ENCODE measurements at regions not wholly inside any gene's neighbourhood (a gene's known extent, or its start where the extent isn't known, plus 50 kb on each side); places are given as distances from the start of the nearest gene placed in this dataset.

DNA sequence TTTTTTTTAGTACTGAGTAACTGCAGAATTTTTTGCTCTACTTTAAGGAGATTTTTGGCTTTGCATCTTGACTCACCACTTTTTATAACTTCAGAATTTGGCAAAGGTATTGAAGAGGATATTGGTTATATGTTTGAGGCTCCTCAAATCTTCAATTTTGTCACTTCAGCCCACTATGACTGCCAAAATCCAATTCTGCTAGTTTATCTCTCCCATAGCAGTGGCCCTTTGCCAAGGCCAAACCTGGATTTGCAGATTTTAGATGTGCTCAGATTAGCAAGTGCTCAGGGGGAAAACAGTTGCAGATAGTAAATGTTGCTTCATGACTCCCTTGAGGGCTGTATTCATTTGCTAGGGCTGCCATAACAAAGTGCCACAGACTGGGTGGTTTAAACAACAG is 427.5 kb downstream of the ADRA2A start:
- Histone ChIP-seq H3K9me3 (peaks cover 0 to 14% of the 10 kb centered on the region in 2 donors), H3K27me3 (no peaks in the 10 kb centered on the region), H3K27ac (no peak overlapping the region), H3K4me1 (no peaks in the 10 kb centered on the region), H3K36me3 (no peaks in the 10 kb centered on the region), H3K4me3 (no peak overlapping the region)
- ATAC-seq = no peak
- DNase-seq = no peak
- intact Hi-C loops (cut with DNase I) = no loop called here
- TF ChIP-seq, protein P1, sequence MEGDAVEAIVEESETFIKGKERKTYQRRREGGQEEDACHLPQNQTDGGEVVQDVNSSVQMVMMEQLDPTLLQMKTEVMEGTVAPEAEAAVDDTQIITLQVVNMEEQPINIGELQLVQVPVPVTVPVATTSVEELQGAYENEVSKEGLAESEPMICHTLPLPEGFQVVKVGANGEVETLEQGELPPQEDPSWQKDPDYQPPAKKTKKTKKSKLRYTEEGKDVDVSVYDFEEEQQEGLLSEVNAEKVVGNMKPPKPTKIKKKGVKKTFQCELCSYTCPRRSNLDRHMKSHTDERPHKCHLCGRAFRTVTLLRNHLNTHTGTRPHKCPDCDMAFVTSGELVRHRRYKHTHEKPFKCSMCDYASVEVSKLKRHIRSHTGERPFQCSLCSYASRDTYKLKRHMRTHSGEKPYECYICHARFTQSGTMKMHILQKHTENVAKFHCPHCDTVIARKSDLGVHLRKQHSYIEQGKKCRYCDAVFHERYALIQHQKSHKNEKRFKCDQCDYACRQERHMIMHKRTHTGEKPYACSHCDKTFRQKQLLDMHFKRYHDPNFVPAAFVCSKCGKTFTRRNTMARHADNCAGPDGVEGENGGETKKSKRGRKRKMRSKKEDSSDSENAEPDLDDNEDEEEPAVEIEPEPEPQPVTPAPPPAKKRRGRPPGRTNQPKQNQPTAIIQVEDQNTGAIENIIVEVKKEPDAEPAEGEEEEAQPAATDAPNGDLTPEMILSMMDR (IDR thresholded peaks at IDR 0.05) = no peak

DNA sequence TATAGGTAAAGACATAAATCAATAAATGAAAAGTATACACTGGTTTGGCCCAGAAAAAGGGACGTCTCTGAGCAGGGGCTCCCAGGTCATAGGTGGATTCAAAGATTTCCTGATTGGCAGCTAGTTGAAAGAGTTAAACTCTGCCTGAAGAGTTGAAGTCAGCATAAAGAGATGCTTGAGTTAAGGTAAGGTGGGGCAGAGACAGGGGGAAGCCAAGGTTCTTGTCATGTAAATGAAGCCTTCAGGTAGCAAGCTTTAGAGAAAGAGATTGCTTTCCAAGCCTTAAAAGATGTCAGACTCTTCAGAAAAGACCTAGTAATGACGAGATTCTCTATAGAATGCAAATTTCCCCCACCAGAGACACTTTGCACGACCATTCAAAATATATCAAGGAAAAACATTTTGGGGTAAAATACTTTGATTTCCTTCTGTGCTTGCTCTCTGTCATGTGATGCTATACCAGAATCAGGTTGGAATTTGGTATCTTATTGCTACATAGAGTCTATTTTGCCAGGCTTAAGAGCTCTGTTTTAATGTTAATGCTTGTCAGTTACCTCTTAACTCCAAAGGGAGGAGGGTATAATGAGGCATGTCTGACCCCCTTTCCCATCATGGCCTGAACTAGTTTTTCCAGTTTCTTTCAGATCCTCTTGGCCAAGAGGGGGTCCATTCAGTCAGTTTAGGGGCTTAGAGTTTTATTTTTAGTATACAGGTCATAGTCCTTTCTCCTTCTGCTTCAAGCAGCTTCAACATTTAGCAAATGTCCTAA is 429.6 kb downstream of the ADRA2A start:
- Histone ChIP-seq H3K4me1 (no peaks in the 10 kb centered on the region), H3K9me3 (peaks cover 0 to 14% of the 10 kb centered on the region in 2 donors), H3K4me3 (no peak overlapping the region), H3K27me3 (no peaks in the 10 kb centered on the region), H3K27ac (no peak overlapping the region), H3K36me3 (no peaks in the 10 kb centered on the region)
- intact Hi-C loops (cut with DNase I) = no loop called here
- TF ChIP-seq, protein P1 (IDR thresholded peaks at IDR 0.05) = no peak
- ATAC-seq (no peak), DNase-seq (no peak)

DNA sequence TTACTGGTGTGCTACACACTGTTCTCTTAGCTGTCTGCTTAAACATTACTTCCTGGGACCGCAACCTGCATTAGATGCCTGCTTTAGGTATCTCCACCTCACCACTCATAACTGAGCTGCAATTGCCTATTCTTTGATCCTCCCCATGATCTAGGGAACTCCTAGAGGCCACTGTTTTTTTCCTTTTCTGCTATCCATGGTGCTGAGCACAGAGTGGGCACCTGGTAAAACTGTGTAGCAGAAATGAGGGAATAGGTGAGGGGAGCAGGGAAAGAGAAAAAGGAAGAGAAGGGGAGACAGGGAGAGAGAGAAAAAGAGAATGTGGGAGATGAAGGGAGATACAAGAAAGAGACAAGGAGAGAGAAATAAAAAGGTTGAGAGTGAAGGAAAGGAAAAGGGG is 434.9 kb downstream of the ADRA2A start:
- Histone ChIP-seq H3K4me1 (no peaks in the 10 kb centered on the region), H3K27me3 (no peaks in the 10 kb centered on the region), H3K36me3 (no peaks in the 10 kb centered on the region), H3K9me3 (no peaks in the 10 kb centered on the region), H3K4me3 (no peak overlapping the region), H3K27ac (no peak overlapping the region)
- ATAC-seq = no peak
- DNase-seq = no peak
- TF ChIP-seq, protein P1 (IDR thresholded peaks at IDR 0.05) = no peak
- intact Hi-C loops (cut with DNase I) = no loop called here

DNA sequence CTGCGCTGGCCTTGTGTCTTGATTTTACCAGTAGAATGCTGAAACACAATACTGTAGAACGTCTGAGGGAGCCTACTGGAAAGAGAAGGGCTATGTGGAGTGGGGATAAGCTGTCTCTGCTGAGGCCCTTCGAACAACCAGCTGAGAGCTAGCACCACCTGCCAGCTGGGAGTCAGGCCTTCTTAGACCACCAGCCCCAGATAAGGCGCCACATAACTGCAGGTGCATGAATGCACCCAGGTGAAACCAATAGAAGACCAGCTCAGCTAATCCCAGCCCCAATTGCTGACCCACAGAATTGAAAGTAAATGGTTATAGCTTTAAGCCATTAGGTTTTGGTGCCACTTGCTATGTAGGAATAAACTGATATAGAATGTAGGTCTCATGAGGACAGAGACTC is 438.4 kb downstream of the ADRA2A start:
- H3K36me3 ChIP-seq = no peaks in the 10 kb centered on the region
- ATAC-seq (no peak), DNase-seq (no peak)
- H3K9me3 ChIP-seq = no peaks in the 10 kb centered on the region
- H3K27me3 ChIP-seq = no peaks in the 10 kb centered on the region
- no peak overlapping the region for H3K27ac ChIP-seq
- no peaks in the 10 kb centered on the region for H3K4me1 ChIP-seq
- TF ChIP-seq, protein P1 (IDR thresholded peaks at IDR 0.05) = no peak
- no peak overlapping the region for H3K4me3 ChIP-seq
- intact Hi-C loops (cut with DNase I) = no loop called here

DNA sequence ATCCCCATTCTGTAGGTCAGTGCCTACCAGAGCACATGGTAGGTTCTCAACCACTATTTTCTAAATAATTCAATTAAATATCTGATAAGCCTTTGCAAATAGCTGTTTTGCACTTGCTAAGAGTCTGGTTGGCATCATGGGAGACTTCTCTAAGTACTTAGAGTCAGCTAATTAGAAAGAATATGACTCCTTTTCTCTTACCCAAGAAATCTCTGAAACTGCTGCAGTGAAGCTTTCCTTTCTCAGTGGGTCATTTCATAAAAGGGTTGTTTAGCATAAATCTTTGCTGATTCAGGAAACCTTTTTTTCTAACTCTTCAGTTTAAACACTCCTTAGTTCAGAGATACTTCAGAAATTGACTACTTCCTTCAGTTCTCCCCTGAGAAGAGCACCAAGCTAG is 438.9 kb downstream of the ADRA2A start:
- intact Hi-C loops (cut with DNase I) = no loop called here
- Histone ChIP-seq H3K9me3 (no peaks in the 10 kb centered on the region), H3K4me3 (no peak overlapping the region), H3K4me1 (no peaks in the 10 kb centered on the region), H3K27ac (no peak overlapping the region), H3K36me3 (no peaks in the 10 kb centered on the region), H3K27me3 (no peaks in the 10 kb centered on the region)
- no peak for ATAC-seq
- TF ChIP-seq, protein P1 (IDR thresholded peaks at IDR 0.05) = no peak
- DNase-seq = no peak
